ENCODE measurements at regions not wholly inside any gene's neighbourhood (a gene's known extent, or its start where the extent isn't known, plus 50 kb on each side); places are given as distances from the start of the nearest gene placed in this dataset.

- Histone ChIP-seq H3K36me3 (replicated peaks in 1 of 2; ENCODE audit: control insufficient read depth in 1 of 2, insufficient read depth in 2 of 2, low read length in 2 of 2) (peaks cover under 1 to 2% of the 10 kb centered on the region in 2 experiments; a peak in 3 of 5 replicates), H3K4me3 (replicated peaks in 1 of 3; ENCODE audit: insufficient read depth in 1 of 3, low read depth in 2 of 3, low read length in 3 of 3) (no peak overlapping the region), H3K4me2 (ENCODE audit: low read depth, low read length) (no peak overlapping the region), H4K20me1 (ENCODE audit: insufficient read depth, low read length) (no peaks in the 10 kb centered on the region), H3K27ac (ENCODE audit: extremely low read length, insufficient read depth, low read length) (no peak overlapping the region), H3K9me3 (ENCODE audit: low read length) (no peaks in the 10 kb centered on the region), H3K4me1 (ENCODE audit: insufficient read depth, low read length) (no peaks in the 10 kb centered on the region), H2AFZ (ENCODE audit: low read length) (no peak overlapping the region), H3K79me2 (ENCODE audit: insufficient read depth, low read length) (no peaks in the 10 kb centered on the region), H3K9ac (ENCODE audit: insufficient read depth, low read depth, low read length) (no peak overlapping the region), H3K27me3 (ENCODE audit: control insufficient read depth in 1 of 2, insufficient read depth in 2 of 2, low read length in 2 of 2) (no peaks in the 10 kb centered on the region)
- ChIA-PET POLR2A (no interaction called here), CTCF (ENCODE audit: low intra/inter-chr PET ratio, low total read pairs) (no interaction called here)
- FAIRE-seq (no peak), DNase-seq (ENCODE audit: low spot score) (no peak), ATAC-seq (no peak)
- TF ChIP-seq STAT6 (CRISPR knock-in tag; IDR thresholded peaks at IDR 0.05; ENCODE audit: borderline replicate concordance) (no peak), ARID3A (IDR thresholded peaks at IDR 0.05; ENCODE audit: low read depth, low read length) (no peak)
- in situ Hi-C loops (cut with HindIII; ENCODE audit: extremely low pct_ligation_motif_present, low pct_unique_long_range_greater_than_20kb) (no loop called here), intact Hi-C loops (cut with micrococcal nuclease; ENCODE audit: unreplicated experiment) (no loop called here)
- 95% methylated on average over 1 of the region's 1 CpG for WGBS (ENCODE audit: low lambda C conversion rate)
- no TSS peak for BruUV-seq (replicated peaks)
Measured at GRCh38 chr5:160491438-160491837, 69.8 kb downstream of the PTTG1 start.

GRCh38 chr5:160492565-160492964 is 70.9 kb downstream of the PTTG1 start:
- DNase-seq (ENCODE audit: low spot score) (no peak), FAIRE-seq (no peak), ATAC-seq (no peak)
- BruUV-seq (replicated peaks) = no TSS peak
- Histone ChIP-seq H3K9ac (ENCODE audit: insufficient read depth, low read depth, low read length) (no peak overlapping the region), H2AFZ (ENCODE audit: low read length) (no peak overlapping the region), H3K27ac (ENCODE audit: extremely low read length, insufficient read depth, low read length) (no peak overlapping the region), H3K79me2 (ENCODE audit: insufficient read depth, low read length) (no peaks in the 10 kb centered on the region), H4K20me1 (ENCODE audit: insufficient read depth, low read length) (no peaks in the 10 kb centered on the region), H3K4me3 (replicated peaks in 1 of 3; ENCODE audit: insufficient read depth in 1 of 3, low read depth in 2 of 3, low read length in 3 of 3) (no peak overlapping the region), H3K27me3 (ENCODE audit: control insufficient read depth in 1 of 2, insufficient read depth in 2 of 2, low read length in 2 of 2) (no peaks in the 10 kb centered on the region), H3K36me3 (replicated peaks in 1 of 2; ENCODE audit: control insufficient read depth in 1 of 2, insufficient read depth in 2 of 2, low read length in 2 of 2) (no peaks in the 10 kb centered on the region; a peak in 1 of 5 replicates), H3K4me2 (ENCODE audit: low read depth, low read length) (no peak overlapping the region), H3K9me3 (ENCODE audit: low read length) (no peaks in the 10 kb centered on the region), H3K4me1 (ENCODE audit: insufficient read depth, low read length) (0 out of 2 replicates have a peak, but pooled peaks cover under 1% of the 10 kb centered on the region)
- in situ Hi-C loops (cut with HindIII; ENCODE audit: extremely low pct_ligation_motif_present, low pct_unique_long_range_greater_than_20kb) (no loop called here), intact Hi-C loops (cut with micrococcal nuclease; ENCODE audit: unreplicated experiment) (no loop called here)
- 82% methylated on average over 1 of the region's 1 CpG for WGBS (ENCODE audit: low lambda C conversion rate)
- POLR2A ChIA-PET = no interaction called here
- CTCF ChIA-PET (ENCODE audit: low intra/inter-chr PET ratio, low total read pairs) = no interaction called here
- TF ChIP-seq ZZZ3 (CRISPR knock-in tag; IDR thresholded peaks at IDR 0.05; ENCODE audit: borderline replicate concordance) (no peak), ZNF839 (CRISPR knock-in tag; IDR thresholded peaks at IDR 0.05; ENCODE audit: borderline replicate concordance) (no peak), BHLHE40 (IDR thresholded peaks at IDR 0.05; ENCODE audit: low read length) (no peak), PHB2 (IDR thresholded peaks at IDR 0.05; ENCODE audit: partially characterized antibody) (no peak), KDM1A (CRISPR knock-in tag; IDR thresholded peaks at IDR 0.05) (no peak), ZNF891 (CRISPR knock-in tag; IDR thresholded peaks at IDR 0.05) (no peak), ZNF282 (IDR thresholded peaks at IDR 0.05; ENCODE audit: partially characterized antibody) (no peak), ETV5 (CRISPR knock-in tag; IDR thresholded peaks at IDR 0.05; ENCODE audit: borderline replicate concordance) (no peak), ZNF180 (CRISPR knock-in tag; IDR thresholded peaks at IDR 0.05; ENCODE audit: borderline replicate concordance, low read depth) (no peak), ZNF629 (CRISPR knock-in tag; conservative IDR thresholded peaks at IDR 0.05) (no peak)

Measured in HepG2 (cell line).